CD4-positive, alpha-beta T cell treated with Interleukin-2 at 100 ng/mL for 4 hours (primary cell): ENCODE measurements at regions not wholly inside any gene's neighbourhood (a gene's known extent, or its start where the extent isn't known, plus 50 kb on each side); places are given as distances from the start of the nearest gene placed in this dataset.
"Not testable (repeated sequence)": the region's sequence is repeated elsewhere in the genome, so short reads cannot be mapped to it uniquely, and the experiment has no call there.

Source experiments
- DNase-seq: peaks from one replicate; pipeline ENCODE4 v3.0.0-alpha.2; 2020; ENCODE audit warnings: low spot score

DNA sequence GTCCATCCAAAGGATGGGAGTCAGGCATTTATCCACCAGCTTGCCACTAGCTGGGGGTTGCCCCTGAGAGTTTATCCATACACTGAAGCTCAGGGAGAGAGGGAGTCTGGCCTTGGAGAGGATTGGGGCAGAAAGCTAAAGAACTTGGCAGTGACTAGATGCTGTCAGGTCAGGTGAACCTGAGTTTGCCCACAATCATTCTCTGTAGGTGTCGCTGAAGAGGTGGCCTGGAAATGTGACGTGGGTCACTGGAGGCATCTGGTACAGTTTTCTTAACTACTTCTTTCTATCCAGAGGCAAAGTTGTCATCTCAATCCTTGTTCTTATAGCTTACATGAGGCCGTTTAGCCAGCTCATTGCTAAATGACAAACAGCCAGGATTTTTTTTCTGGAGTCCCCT, 298.0 kb upstream of the CTNNB1 start:
- DNase-seq, result no peak

DNA sequence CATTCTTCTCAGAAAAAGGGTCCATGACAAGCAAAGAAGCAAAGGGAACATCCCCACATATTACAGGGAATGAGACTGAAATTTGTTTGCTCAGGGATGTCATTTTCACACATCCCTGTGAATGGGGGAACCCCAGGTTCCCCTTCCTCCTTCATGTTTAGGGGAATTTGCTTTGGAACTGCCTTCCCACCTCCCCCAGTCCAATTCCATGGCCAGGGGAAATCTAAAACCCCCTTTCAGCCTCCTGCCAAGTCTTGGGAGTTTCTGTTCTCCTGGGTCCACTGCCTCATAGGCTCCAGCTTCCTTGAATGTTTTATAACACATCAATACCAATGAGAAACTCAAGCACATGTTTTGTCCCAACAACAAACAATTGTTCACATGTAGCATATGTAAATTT, 297.5 kb upstream of the CTNNB1 start:
- DNase-seq, result no peak

DNA sequence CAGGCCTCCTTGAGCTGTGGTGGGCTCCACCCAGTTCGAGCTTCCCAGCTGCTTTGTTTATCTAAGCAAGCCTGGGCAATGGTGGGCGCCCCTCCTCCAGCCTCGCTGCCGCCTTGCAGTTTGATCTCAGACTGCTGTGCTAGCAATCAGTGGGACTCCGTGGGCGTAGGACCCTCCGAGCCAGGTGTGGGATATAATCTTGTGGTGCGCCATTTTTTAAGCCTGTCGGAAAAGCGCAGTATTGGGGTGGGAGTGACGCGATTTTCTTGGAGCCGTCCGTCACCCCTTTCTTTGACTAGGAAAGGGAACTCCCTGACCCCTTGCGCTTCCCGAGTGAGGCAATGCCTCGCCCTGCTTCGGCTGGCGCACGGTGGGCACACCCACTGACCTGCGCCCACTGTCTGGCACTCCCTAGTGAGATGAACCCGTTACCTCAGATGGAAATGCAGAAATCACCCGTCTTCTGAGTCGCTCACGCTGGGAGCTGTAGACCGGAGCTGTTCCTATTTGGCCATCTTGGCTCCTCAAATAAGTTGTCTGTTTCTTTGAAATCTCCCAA, 291.3 kb upstream of the CTNNB1 start:
- DNase-seq, result not testable (repeated sequence)

DNA sequence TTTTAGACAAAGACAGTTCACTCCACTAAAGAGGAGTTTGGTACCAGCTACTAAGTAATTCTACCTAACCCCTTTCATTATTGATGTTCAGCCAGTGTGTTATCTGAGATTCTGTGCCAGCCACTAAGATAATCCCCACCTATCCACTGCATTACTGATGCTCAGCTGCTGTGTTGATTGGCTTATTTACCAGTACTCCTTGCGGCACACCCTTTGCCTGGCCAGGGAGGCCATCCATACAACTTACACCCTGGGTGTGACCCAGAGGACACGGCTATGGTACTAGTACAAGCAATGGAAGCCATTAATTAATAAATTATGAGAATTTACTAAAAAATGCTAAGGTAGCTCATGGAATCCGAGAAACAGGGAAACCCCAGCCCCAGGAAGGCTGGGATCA, 290.7 kb upstream of the CTNNB1 start:
- no peak for DNase-seq

DNA sequence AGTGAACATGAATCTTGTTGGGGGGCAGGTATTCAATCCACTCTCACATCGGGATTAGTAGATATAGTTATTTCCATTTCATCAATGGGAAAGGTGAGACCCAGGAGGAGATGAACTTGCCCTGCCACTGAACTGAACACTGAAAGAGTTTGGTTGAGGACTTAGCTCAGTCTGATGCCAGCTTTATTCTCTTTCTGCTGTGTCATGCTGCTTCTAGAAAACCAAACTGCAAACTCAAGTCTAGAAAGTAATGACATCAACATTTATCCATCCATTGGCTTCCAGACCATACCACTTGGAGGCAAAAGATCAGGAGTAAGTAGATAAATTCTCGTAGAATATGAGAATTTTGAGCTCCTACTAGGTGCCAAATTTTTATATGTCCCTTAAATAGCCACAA, 288.0 kb upstream of the CTNNB1 start:
- DNase-seq, result no peak

DNA sequence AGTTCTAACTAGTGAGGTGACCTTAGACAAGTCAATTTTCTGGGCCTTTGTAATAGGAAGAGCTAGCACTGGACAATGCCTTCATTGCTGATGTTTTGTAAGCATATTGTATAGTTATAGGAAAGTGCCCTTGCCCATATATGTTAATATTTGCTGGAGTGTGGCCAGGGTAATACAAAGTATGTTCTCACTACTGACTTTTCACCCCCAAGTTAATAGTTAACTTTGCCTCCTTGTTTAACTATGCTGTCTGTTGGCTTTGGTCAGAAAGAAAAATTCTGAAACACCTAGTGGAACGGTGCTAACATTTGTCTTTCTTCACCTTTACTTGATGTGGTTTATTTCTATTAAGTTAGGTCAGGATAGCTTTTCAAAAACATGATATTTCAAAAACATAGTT, 287.4 kb upstream of the CTNNB1 start:
- DNase-seq, result no peak

DNA sequence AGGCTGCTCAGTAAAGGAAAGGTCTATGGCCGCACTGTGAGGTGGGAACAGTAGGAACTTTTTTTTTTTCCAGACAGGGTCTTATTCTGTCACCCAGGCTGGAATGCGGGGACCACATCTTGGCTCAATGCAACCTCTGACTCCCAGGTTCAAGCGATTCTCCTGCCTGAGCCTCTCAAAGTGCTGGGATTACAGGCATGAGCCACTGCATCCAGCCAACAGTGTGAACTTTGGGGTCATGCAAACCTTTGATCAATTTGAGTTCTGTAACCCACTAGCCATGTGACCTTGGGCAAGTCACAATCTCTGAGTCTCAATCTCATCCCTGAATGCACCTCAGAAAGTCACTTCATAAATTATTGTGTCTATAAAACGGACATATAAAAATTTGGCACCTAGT, 286.8 kb upstream of the CTNNB1 start:
- DNase-seq, result no peak

DNA sequence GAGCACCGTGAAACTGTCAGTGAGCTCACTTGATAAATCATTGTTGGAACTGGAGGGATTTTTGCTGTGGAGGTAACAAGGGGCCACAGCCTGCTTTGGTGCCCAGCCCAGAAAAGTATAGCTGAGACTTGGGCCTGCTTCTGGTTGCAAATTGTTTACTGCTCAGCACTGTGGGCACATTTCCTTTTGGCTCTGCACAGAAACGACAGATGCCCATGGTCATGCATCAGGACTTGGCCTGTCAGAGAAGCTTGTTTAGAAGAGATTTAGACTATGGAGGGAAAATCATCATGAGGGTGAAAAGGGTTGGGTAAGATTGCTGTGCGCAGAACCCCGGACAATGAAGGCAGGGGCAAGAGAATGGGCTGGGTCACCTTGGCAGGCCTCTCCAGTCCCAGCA, 286.1 kb upstream of the CTNNB1 start:
- no peak for DNase-seq

DNA sequence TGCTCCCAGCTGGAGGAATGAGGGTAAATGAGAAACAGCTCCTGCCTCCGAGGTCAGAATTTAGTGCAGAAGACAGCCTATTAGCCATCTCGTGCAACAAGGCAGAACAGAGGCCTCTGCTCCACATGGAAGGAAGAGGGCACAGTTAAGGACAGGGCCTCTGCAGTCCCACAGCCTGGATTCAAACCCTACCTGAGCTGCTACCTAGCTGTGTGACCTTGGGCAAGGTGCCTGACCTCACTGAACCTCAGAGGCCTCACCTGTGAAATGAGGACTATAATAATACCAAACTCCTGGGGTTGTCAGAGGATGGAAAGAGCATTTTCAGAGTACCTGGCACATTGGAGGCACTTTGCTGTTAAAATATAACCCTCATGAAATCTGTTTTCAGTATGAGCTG, 285.7 kb upstream of the CTNNB1 start:
- DNase-seq, result no peak

DNA sequence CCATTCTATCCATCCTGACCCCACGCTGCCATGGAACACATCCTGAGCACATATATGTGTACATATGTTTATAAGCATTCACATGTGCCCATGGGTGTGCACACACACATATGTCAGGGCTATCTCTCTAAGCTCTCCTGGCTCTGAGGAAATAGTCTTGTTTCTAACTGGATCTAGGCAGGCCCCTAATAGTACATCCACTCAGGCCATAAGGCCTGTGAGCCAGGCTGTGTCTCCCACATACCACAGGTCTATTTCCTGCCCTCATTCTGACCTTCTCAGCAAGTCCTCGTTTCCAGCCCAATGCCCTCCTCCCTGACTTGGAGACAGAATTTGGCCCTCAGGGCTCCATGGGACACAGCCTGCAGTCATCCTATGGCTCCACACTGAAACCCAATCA, 284.8 kb upstream of the CTNNB1 start:
- no peak for DNase-seq

DNA sequence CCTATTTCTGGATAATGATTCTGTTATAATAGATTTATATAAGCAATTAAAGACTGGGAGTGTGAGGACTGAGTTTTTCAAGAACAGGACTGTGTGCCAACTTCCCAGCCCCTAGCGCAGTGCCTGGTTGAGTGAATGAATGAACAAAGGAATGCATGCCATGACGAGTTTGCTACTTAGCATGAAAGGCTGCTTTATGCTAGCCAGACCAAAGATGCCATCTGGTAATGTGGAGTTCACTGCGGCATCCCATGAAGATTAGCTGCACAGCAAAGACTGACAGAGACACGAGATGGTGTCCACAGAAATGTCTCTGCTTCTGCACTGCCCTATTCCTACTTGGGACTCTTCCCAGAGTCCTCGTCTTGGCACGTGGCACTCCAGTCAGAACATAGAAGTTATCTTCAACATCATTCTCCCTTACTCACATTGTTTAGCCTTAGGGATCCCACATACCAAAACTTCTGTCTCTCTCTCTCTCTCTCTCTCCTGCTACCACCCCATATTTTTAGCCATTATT, 283.9 kb upstream of the CTNNB1 start:
- no peak for DNase-seq

DNA sequence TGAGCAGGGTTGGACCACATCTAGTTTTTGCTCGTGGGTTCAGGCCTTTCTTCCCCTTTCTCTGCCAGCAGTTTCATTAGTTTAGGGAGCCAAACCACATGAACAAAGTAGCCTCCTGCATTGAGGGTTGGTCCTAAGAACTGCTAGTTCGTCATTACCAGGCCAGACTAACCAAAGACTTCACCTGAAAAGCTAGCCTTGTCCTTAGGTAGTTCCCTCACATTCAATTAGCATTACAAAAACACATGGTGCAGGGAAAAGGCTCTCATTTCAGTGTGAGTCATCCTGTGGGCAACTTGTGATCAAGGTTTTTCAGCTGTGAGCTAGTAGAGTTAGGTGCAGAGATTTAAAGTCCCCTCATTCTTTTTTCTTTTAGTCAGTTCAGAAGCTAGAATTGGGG, 279.3 kb upstream of the CTNNB1 start:
- DNase-seq, result no peak

DNA sequence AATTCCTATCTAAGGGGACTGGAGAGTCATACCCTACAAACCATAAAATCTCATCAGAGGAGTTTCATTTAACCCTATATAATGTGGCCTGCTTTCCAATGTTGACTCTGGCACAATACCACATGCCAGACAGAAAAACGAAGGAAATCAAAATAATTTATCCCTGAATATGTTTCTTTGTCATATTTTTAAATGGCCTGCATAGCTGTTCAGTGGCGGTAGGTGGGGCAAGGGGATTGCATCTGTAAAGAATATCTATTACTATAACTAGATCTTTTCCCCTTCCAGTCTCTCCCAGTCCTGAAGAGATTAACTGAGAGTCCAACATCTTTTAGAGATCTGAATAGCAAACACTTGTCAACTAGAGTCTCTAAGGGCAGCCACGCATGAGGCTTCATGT, 278.1 kb upstream of the CTNNB1 start:
- DNase-seq, result no peak

DNA sequence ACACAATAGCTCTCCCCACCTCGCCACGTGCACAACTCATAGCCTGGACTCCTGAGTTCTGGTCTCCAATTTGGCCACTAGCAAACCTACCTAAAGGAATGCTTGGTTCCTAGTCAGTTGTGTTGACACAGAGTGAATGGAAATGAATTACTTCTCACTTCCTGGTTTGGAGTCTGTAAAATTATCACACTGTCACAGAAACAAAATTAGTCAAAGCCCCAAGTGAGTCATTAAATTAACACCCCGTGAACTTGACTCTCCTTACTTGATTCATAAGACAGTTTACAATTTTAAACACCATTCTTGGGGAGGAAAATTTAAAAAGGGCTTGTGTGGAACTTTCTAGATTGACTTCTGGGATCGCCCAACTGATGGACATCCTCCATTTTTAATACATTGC, 276.2 kb upstream of the CTNNB1 start:
- no peak for DNase-seq

DNA sequence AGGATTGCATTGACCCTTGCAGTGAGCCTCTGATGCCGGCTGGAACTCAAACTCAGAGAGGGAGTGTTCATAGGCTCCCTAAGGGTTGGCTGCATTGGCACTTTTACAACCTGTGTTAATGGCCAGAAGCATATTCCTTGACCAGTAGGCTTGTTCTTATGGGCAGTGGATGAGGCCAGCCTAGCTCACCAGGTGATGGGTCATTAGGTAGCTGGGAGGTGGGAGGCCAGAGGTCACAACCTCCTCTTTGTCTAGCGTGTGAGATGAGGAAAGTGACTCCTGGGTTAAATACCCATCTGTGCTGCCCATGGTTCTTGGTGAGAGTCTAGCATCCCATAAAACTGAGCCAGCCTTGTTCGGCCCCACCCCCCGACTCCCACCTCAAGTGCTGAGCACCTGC, 275.7 kb upstream of the CTNNB1 start:
- DNase-seq, result no peak

DNA sequence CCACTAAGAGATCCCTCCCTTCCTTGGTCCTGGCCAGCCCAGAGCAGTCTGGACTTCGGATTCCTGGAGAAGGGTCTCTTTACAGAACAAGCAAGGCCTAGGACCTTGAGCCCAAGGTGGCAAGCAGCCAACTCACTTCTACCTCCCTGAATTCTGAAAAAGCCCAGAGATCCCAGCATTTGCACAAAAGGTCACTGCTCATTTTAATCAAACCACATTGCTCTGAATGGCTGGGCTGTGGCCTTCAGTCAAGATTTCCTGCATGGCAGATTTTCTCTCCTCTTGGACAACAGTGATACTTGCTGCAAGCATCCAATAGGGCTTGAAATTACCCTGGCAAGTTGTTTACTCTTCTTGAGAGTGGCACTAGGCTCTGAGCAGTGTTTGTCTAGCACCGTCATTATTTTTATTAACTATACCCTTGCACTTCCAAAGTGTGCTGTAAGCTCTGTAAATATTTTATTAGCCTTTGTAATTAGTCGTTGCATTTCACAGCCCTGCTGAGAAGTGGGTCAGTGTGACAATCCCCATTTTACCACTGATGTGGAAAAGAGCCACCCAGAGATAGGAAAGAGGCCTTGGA, 274.7 kb upstream of the CTNNB1 start:
- DNase-seq, result no peak

DNA sequence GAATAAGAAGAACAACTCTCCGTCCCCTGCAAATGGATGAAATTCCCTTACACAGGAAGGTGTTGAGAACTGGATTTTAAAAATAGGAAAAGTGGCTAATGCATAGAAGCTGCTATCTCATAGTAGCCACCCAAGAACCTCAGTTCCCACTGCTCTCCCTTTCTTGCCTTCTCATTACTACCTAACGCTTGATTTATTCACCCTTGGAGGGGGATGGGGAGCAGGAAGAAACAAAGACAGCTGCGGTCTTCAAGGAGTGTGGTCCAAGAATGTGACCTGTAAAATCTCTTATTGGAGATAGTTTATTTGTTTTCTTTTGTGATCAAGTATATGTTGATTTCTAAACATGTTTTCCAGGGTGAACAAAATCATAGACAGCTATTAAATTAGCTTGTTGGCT, 274.1 kb upstream of the CTNNB1 start:
- DNase-seq, result no peak

DNA sequence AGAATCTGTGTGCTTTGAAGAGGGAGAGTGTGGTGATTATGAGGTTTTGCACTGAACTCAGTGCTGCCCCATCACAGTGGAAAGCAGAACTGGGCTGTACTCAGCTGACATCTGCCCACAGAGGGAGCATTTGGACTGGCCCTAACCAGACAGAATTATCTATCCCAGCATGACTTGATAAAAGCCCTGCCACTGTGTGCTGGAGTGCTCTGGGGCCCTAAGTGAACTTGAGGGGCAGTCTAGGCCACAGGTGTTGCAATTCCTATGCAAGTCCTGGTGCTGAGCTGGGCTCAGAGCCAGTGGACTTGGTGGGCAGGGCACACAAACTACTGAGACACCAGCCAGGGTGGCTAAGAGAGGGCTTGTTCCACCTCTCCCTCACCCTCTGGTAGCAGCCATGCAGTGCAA, 269.2 kb upstream of the CTNNB1 start:
- no peak for DNase-seq

DNA sequence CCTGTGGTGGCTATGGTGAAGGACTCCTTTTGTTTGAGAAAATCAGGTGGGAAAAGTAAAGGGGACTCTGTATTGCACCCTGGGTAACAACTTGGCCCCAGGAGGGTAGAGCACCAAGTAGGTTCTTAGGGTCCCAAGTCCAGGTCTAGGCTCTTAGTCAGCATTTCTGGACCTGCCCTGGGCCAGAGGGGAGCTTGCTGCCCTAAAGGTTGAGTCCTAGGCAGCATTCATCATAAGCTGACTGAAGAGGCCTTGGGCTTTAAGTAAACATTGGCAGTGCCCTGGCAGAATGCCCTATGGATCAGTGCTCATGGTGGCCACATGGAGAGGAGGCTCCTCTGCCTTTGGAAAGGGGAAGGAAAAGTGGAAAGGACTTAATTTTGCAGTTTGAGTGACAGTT, 268.5 kb upstream of the CTNNB1 start:
- no peak for DNase-seq

DNA sequence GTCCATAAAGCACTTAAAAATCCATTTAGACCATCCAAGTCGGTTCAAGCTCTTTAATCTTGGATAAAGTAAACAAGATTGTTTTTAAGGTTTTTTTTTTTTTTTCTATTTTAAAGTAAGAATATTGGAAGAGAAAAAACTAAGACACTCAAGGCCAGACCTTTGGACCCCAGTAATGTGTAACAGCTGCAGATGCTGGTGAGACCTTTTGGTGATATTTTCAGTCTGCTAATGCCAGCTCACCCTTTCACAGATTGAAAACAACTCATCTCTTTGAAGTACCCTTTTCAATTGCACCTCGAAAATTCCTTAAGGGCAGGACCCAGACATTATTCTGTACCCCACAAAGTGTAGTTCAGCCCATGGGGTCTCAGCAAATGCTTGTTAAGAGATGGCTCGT, 260.7 kb upstream of the CTNNB1 start:
- DNase-seq, result no peak

DNA sequence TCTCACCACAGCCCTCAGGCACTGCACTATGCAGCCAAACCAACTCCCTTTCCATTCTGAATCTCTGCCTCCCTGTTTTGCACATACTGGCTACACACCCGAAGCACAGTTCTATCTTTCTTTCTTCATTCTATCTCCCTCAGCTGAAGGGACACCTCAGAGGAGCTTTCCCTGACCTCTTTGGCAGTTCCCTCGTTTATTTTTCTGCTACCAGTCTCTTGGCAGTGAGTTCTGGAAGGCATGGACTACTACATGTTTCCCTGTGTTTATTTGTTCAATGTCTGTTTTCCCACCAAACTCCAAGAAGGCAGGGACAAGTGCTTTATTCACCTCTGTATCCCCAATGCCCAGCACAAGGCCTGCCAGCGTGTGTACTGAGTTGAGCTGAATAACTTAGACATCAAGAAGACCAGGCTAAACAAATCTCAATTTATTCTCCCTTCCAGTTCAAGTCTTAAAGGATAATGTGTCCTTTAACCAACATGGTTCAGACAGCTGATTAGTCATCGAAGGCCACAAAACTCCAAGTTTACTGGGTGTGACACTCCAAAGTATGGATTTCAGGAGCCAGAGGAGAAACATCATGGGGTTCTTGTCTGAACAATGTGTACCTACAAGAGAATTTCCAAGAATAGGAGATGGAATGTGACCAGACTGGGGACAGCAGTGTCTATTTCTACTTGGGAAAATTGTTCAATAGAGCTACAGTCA, 260.1 kb upstream of the CTNNB1 start:
- DNase-seq, result no peak

DNA sequence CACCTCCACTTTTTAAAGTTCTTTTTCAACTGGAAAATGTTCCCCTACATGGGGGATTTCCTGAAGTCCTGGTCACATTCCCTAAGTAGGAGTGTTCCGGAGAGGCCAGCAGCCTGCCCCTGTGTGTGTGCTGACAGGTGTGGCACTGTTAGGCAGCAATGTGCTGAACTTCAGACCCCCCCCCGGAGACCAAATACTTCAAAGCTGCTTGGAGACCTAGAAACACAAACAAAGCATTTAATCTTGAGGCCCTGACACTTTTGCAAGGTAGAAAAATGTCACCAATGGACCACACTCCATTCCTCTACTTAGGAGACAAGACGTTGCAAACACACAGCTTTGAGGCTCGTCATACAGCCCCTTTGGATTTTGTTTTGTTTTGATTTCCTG, 259.6 kb upstream of the CTNNB1 start:
- no peak for DNase-seq

DNA sequence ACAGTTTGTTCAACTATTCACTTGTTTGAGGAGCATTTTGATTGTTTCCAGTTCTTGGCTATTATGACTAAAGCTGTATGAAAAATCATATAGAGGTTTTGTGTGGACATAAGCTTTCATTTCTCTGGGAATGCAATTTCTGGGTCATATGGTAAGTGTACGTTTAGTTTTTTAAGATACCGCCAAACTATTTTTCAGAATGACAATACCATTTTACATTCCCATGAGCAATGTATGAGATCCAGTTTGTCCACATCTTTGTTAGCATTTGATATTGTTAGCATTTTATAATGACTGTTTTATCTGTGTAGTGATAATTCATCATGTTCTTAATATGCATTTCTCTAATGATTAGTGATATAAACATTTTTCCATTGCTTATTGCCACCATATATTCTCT, 258.7 kb upstream of the CTNNB1 start:
- no peak for DNase-seq

DNA sequence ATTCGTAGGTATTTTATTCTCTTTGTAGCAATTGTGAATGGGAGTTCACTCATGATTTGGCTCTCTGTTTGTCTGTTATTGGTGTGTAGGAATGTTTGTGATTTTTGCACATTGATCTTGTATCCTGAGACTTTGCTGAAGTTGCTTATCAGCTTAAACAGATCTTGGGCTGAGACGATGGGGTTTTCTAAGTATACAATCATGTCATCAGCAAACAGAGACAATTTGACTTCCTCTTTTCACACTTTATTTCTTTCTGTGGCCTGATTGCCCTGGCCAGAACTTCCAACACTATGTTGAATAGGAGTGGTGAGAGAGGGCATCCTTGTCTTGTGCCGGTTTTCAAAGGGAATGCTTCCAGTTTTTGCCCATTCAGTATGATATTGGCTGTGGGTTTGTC, 252.3 kb upstream of the CTNNB1 start:
- not testable (repeated sequence) for DNase-seq
